Neuronal stem cell (in vitro differentiated cells): ENCODE measurements at regions not wholly inside any gene's neighbourhood (a gene's known extent, or its start where the extent isn't known, plus 50 kb on each side); places are given as distances from the start of the nearest gene placed in this dataset.

ENCODE experiments used
- DNase-seq: peaks from one replicate; pipeline ENCODE4 v3.0.0-alpha.2; 2013; ENCODE audit warnings: low spot score
- H2AFZ ChIP-seq: one replicate; pipeline ENCODE4 v1.6.1; 2013; ENCODE audit warnings: mild to moderate bottlenecking, low read length, inconsistent platforms
- H2AK5ac ChIP-seq: 2 replicates; pipeline ENCODE4 v1.6.1; 2013; ENCODE audit warnings: low read depth, mild to moderate bottlenecking, inconsistent platforms, low read length, moderate library complexity, mixed read lengths
- H2BK120ac ChIP-seq: 2 replicates; pipeline ENCODE4 v1.6.1; 2013; ENCODE audit warnings: low read depth, mild to moderate bottlenecking, inconsistent platforms, low read length, moderate library complexity, mixed read lengths
- H2BK12ac ChIP-seq: one replicate; pipeline ENCODE4 v1.6.1; 2013; ENCODE audit warnings: low read length, inconsistent platforms
- H2BK15ac ChIP-seq: 2 replicates; pipeline ENCODE4 v1.6.1; 2013; ENCODE audit warnings: mild to moderate bottlenecking, low read length, inconsistent platforms, mixed read lengths
- H2BK5ac ChIP-seq: one replicate; pipeline ENCODE4 v1.6.1; 2013; ENCODE audit warnings: inconsistent platforms, mild to moderate bottlenecking, low read length, moderate library complexity
- H3K14ac ChIP-seq: one replicate; pipeline ENCODE4 v1.6.1; 2013; ENCODE audit warnings: low read length, inconsistent platforms
- H3K18ac ChIP-seq: 2 replicates; pipeline ENCODE4 v1.6.1; 2013; ENCODE audit warnings: low read length, inconsistent platforms
- H3K23ac ChIP-seq: 2 replicates; pipeline ENCODE4 v1.6.1; 2013; ENCODE audit warnings: low read depth, mild to moderate bottlenecking, mixed read lengths, low read length, inconsistent platforms; ENCODE audit not compliant: poor library complexity
- H3K27ac ChIP-seq: replicated peaks from 3 replicates; pipeline ENCODE4 v1.5.1; 2013; ENCODE audit warnings: low read length, inconsistent platforms
- H3K27me3 ChIP-seq, 3 experiments: 2 replicates each; pipeline ENCODE4 v1.6.1; 2013; ENCODE audit warnings: low read length in 3 of 3, mild to moderate bottlenecking in 2 of 3, inconsistent platforms in 1 of 3, low read depth in 1 of 3, mixed read lengths in 1 of 3, moderate library complexity in 1 of 3; ENCODE audit not compliant: control insufficient read depth in 3 of 3, insufficient read depth in 3 of 3
- H3K36me3 ChIP-seq, 2 donors: replicated peaks in 1 of 2; 2 replicates each; pipeline ENCODE4 v1.6.1; 2013; ENCODE audit warnings: low read length in 2 of 2; ENCODE audit not compliant: control insufficient read depth in 2 of 2, insufficient read depth in 2 of 2
- H3K4ac ChIP-seq: 2 replicates; pipeline ENCODE4 v1.6.1; 2013; ENCODE audit warnings: inconsistent platforms, mild to moderate bottlenecking, low read length, moderate library complexity
- H3K4me1 ChIP-seq, 2 donors: 1 replicate in 1 of 2; 2 replicates in 1 of 2; pipeline ENCODE4 v1.6.1; 2013; ENCODE audit warnings: low read length in 2 of 2, low read depth in 1 of 2; ENCODE audit not compliant: control insufficient read depth in 2 of 2, insufficient read depth in 1 of 2
- H3K4me2 ChIP-seq: one replicate; pipeline ENCODE4 v1.6.1; 2013; ENCODE audit warnings: mild to moderate bottlenecking, low read length, inconsistent platforms; ENCODE audit not compliant: insufficient read depth, poor library complexity, severe bottlenecking
- H3K4me3 ChIP-seq, 2 donors: 2 replicates each; pipeline ENCODE4 v1.5.1; 2013; ENCODE audit warnings: low read length in 2 of 2, mild to moderate bottlenecking in 2 of 2, inconsistent platforms in 1 of 2, moderate library complexity in 1 of 2
- H3K79me1 ChIP-seq: one replicate; pipeline ENCODE4 v1.6.1; 2013; ENCODE audit warnings: low read depth, mild to moderate bottlenecking, inconsistent platforms, low read length, moderate library complexity
- H3K9ac ChIP-seq: one replicate; pipeline ENCODE4 v1.6.1; 2013; ENCODE audit warnings: mild to moderate bottlenecking, low read depth, low read length, inconsistent platforms; ENCODE audit not compliant: poor library complexity
- H3K9me3 ChIP-seq, 2 donors: replicated peaks in 1 of 2; 2 replicates each; pipeline versions ENCODE3 to v1.6.1; 2013; ENCODE audit warnings: low read length in 2 of 2, mild to moderate bottlenecking in 2 of 2, inconsistent platforms in 1 of 2, low read depth in 1 of 2, mixed read lengths in 1 of 2, moderate library complexity in 1 of 2; ENCODE audit not compliant: control insufficient read depth in 2 of 2, insufficient read depth in 1 of 2
- H4K8ac ChIP-seq: one replicate; pipeline ENCODE4 v1.6.1; 2013; ENCODE audit warnings: low read depth, mild to moderate bottlenecking, inconsistent platforms, low read length, moderate library complexity
- H4K91ac ChIP-seq: one replicate; pipeline ENCODE4 v1.6.1; 2013; ENCODE audit warnings: low read length, low read depth, mild to moderate bottlenecking, inconsistent platforms; ENCODE audit not compliant: poor library complexity
- WGBS, 2 donors: extraction: QIAGEN DNeasy Blood & Tissue Kit; methylation state at CpG; one replicate each; pipeline ENCODE4 v1.1.7; 2013; ENCODE audit warnings: missing lambda C conversion rate in 2 of 2, mixed read lengths in 1 of 2; ENCODE audit not compliant: insufficient read length in 2 of 2, insufficient replicate concordance in 1 of 2; ENCODE audit errors: extremely low coverage in 2 of 2; 5-methylcytosine and 5-hydroxymethylcytosine counted together

- Histone ChIP-seq H2AK5ac (no peak overlapping the region), H3K4me3 (no peak overlapping the region), H3K79me1 (no peaks in the 10 kb centered on the region), H4K91ac (no peak overlapping the region), H3K27ac (no peak overlapping the region), H3K23ac (no peak overlapping the region), H3K4me2 (no peak overlapping the region), H2BK120ac (no peak overlapping the region), H2AFZ (no peak overlapping the region), H3K4me1 (peaks cover 0 to 3% of the 10 kb centered on the region in 2 donors), H3K9ac (no peak overlapping the region), H3K4ac (no peak overlapping the region), H3K14ac (no peak overlapping the region), H3K27me3 (no peaks in the 10 kb centered on the region), H2BK15ac (no peak overlapping the region), H2BK5ac (no peak overlapping the region), H4K8ac (no peak overlapping the region), H2BK12ac (no peak overlapping the region), H3K9me3 (no peaks in the 10 kb centered on the region), H3K18ac (no peak overlapping the region), H3K36me3 (no peaks in the 10 kb centered on the region)
- no CpG with 5 or more reads among the region's 2 CpGs for WGBS, 2 donors
- no peak for DNase-seq
Observed at GRCh38 chr13:54379461-54379860, 1350.8 kb downstream of the OLFM4 start.

DNA sequence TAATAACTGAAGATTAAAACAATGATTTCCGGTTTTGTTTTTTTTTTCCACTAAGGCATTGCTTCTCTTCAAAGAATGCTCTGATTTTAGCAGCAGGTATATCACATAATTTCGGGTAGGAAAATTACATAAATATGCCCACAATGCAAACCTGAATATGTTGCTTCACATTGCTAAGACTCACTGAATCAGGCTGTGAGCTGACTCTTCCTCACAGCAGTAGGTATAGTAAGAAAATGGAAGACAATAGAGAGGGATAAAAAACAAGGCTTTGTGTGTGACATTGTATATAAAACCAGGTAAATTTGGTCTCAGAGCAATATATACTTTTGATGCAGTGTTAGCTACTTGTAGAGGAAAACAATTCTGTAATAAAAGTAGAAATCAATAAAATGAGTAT is 1355.0 kb downstream of the OLFM4 start:
- no peak overlapping the region for H3K27ac ChIP-seq
- H3K18ac ChIP-seq: no peak overlapping the region
- H2BK15ac ChIP-seq: no peak overlapping the region
- H3K23ac ChIP-seq: no peak overlapping the region
- H3K4me2 ChIP-seq: no peak overlapping the region
- H2AK5ac ChIP-seq: no peak overlapping the region
- no peak overlapping the region for H2BK12ac ChIP-seq
- no peak overlapping the region for H2BK120ac ChIP-seq
- H3K27me3 ChIP-seq: no peaks in the 10 kb centered on the region
- H3K9ac ChIP-seq: no peak overlapping the region
- H3K9me3 ChIP-seq: no peaks in the 10 kb centered on the region
- no peak overlapping the region for H3K4ac ChIP-seq
- H3K4me1 ChIP-seq: no peaks in the 10 kb centered on the region
- no peak overlapping the region for H2BK5ac ChIP-seq
- no peak overlapping the region for H3K14ac ChIP-seq
- H3K79me1 ChIP-seq: no peaks in the 10 kb centered on the region
- H3K36me3 ChIP-seq: no peaks in the 10 kb centered on the region
- no peak for DNase-seq
- no peak overlapping the region for H4K91ac ChIP-seq
- H4K8ac ChIP-seq: no peak overlapping the region
- no peak overlapping the region for H2AFZ ChIP-seq
- no CpG with 5 or more reads among the region's 2 CpGs for WGBS, 2 donors
- no peak overlapping the region for H3K4me3 ChIP-seq

- no peak for DNase-seq
- Histone ChIP-seq H3K4me2 (no peak overlapping the region), H2AFZ (no peak overlapping the region), H3K23ac (no peak overlapping the region), H2AK5ac (no peak overlapping the region), H3K27me3 (no peaks in the 10 kb centered on the region), H2BK12ac (no peak overlapping the region), H2BK15ac (no peak overlapping the region), H3K4me3 (no peak overlapping the region), H3K9ac (no peak overlapping the region), H4K8ac (no peak overlapping the region), H3K4ac (no peak overlapping the region), H2BK5ac (no peak overlapping the region), H3K27ac (no peak overlapping the region), H2BK120ac (no peak overlapping the region), H3K79me1 (no peaks in the 10 kb centered on the region), H3K36me3 (peaks cover 0 to 2% of the 10 kb centered on the region in 2 donors), H4K91ac (no peak overlapping the region), H3K4me1 (no peaks in the 10 kb centered on the region), H3K14ac (no peak overlapping the region), H3K18ac (no peak overlapping the region), H3K9me3 (no peaks in the 10 kb centered on the region)
Observed at GRCh38 chr13:54387625-54388024, 1359.0 kb downstream of the OLFM4 start.

DNA sequence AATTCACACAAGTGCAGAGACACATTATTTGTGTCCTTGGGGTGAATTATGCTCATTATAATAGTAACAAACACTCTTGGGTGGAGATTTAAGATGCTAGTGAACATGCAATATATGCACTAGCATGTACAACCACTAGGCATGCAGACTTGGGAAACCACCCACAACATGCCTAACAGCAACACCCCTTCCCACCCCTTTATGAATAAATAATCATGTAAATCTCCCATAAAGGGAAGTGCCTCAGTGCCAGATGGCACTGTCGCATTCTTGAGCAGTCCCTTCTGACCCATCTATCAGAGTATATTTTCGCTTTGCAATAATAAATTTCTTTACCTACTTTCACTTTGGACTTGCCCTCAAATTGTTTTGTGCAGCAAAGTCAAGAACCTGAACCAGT is 1362.2 kb downstream of the OLFM4 start:
- no peak overlapping the region for H4K91ac ChIP-seq
- H2AFZ ChIP-seq: peak overlapping the region; percentile 9

More for the DNA sequence above, 1362.2 kb downstream of the OLFM4 start:
- no peak overlapping the region for H2BK12ac ChIP-seq
- no CpG with 5 or more reads among the region's 2 CpGs for WGBS, 2 donors
- no peaks in the 10 kb centered on the region for H3K27me3 ChIP-seq
- H3K9ac ChIP-seq: no peak overlapping the region
- H3K36me3 ChIP-seq: peaks cover 0 to 2% of the 10 kb centered on the region in 2 donors
- H3K79me1 ChIP-seq: no peaks in the 10 kb centered on the region
- no peak overlapping the region for H2AK5ac ChIP-seq
- H2BK120ac ChIP-seq: no peak overlapping the region
- H3K14ac ChIP-seq: no peak overlapping the region
- H2BK5ac ChIP-seq: no peak overlapping the region
- no peak overlapping the region for H4K8ac ChIP-seq
- no peak overlapping the region for H3K23ac ChIP-seq
- no peak overlapping the region for H3K27ac ChIP-seq
- H3K18ac ChIP-seq: no peak overlapping the region
- H3K4ac ChIP-seq: no peak overlapping the region
- no peak overlapping the region for H3K4me2 ChIP-seq
- H3K4me3 ChIP-seq: no peak overlapping the region
- no peak overlapping the region for H2BK15ac ChIP-seq
- no peaks in the 10 kb centered on the region for H3K4me1 ChIP-seq
- no peak for DNase-seq
- no peaks in the 10 kb centered on the region for H3K9me3 ChIP-seq
